ENCODE measurements at regions not wholly inside any gene's neighbourhood (a gene's known extent, or its start where the extent isn't known, plus 50 kb on each side); places are given as distances from the start of the nearest gene placed in this dataset.
"Not testable (repeated sequence)": the region's sequence is repeated elsewhere in the genome, so short reads cannot be mapped to it uniquely, and the experiment has no call there.

- TF ChIP-seq, protein P1, sequence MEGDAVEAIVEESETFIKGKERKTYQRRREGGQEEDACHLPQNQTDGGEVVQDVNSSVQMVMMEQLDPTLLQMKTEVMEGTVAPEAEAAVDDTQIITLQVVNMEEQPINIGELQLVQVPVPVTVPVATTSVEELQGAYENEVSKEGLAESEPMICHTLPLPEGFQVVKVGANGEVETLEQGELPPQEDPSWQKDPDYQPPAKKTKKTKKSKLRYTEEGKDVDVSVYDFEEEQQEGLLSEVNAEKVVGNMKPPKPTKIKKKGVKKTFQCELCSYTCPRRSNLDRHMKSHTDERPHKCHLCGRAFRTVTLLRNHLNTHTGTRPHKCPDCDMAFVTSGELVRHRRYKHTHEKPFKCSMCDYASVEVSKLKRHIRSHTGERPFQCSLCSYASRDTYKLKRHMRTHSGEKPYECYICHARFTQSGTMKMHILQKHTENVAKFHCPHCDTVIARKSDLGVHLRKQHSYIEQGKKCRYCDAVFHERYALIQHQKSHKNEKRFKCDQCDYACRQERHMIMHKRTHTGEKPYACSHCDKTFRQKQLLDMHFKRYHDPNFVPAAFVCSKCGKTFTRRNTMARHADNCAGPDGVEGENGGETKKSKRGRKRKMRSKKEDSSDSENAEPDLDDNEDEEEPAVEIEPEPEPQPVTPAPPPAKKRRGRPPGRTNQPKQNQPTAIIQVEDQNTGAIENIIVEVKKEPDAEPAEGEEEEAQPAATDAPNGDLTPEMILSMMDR (conservative IDR thresholded peaks at IDR 0.05; ENCODE audit: low read depth, low read length), result no peak
Measured at GRCh38 chr11:28913883-28914282, 805.7 kb downstream of the METTL15 start.

GRCh38 chr11:28911829-28912228, 803.6 kb downstream of the METTL15 start:
- DNase-seq (ENCODE audit: low read depth), result no peak
- no peak overlapping the region for H3K4me3 ChIP-seq (ENCODE audit: low read length)
- TF ChIP-seq, protein P1 (conservative IDR thresholded peaks at IDR 0.05; ENCODE audit: low read depth, low read length), result no peak

More at GRCh38 chr11:28913883-28914282, 805.7 kb downstream of the METTL15 start:
- no peak overlapping the region for H3K4me3 ChIP-seq (ENCODE audit: low read length)
- DNase-seq (ENCODE audit: low read depth), result no peak

- no peak for DNase-seq (ENCODE audit: low read depth)
- H3K4me3 ChIP-seq (ENCODE audit: low read length), result no peak overlapping the region
- TF ChIP-seq, protein P1 (conservative IDR thresholded peaks at IDR 0.05; ENCODE audit: low read depth, low read length), result no peak
Measured at GRCh38 chr11:28910926-28911325, 802.7 kb downstream of the METTL15 start.

DNA sequence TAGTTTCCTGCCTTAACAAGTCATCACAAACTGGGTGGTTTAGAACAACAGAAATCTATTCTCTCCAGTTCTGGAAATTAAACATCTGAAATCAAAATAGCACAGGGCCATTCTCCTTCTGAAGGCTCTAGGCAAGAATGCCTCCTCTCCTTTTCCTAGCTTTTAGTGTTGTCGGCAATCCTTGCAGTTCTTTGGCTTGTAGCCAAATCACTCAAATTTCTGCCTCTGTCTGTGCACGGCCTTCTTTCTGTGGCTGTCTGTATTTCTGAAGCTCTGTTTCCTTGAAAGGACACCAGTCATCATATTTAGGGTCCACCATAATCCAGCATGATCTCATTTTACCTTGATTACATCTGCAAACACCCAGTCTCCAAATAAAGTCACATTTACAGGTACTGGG, 795.5 kb downstream of the METTL15 start:
- no peak overlapping the region for H3K4me3 ChIP-seq (ENCODE audit: low read length)
- DNase-seq (ENCODE audit: low read depth), result peak; percentile 3
- TF ChIP-seq, protein P1 (conservative IDR thresholded peaks at IDR 0.05; ENCODE audit: low read depth, low read length), result no peak

- no peak for DNase-seq (ENCODE audit: low read depth)
- TF ChIP-seq, protein P1 (conservative IDR thresholded peaks at IDR 0.05; ENCODE audit: low read depth, low read length), result no peak
Measured at GRCh38 chr11:28900427-28900826, 792.2 kb downstream of the METTL15 start.

GRCh38 chr11:28899706-28900105, 791.5 kb downstream of the METTL15 start:
- H3K4me3 ChIP-seq (ENCODE audit: low read length), result no peak overlapping the region
- TF ChIP-seq, protein P1 (conservative IDR thresholded peaks at IDR 0.05; ENCODE audit: low read depth, low read length), result no peak
- DNase-seq (ENCODE audit: low read depth), result no peak

More at GRCh38 chr11:28900427-28900826, 792.2 kb downstream of the METTL15 start:
- H3K4me3 ChIP-seq (ENCODE audit: low read length), result no peak overlapping the region

DNA sequence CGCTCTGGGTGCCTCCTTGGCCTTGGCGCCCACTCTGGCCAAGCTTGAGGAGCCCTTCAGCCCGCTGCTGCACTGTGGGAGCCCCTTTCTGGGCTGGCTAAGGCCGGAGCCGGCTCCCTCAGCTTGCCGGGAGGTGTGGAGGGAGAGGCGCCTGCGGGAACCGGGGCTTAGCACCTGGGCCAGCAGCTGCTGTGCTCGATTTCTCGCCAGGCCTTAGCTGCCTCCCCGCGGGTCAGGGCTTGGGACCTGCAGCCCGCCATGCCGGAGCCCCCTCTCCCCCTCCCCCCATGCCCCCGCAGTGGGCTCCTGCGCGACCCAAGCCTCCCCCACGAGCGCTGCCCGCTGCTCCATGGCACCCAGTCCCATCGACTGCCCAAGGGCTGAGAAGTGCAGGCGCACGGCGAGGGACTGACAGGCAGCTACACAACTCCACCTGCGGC, 782.4 kb downstream of the METTL15 start:
- DNase-seq (ENCODE audit: low read depth); H3K4me3 ChIP-seq (ENCODE audit: low read length): not testable (repeated sequence)

GRCh38 chr11:28887681-28888080, 779.5 kb downstream of the METTL15 start:
- DNase-seq (ENCODE audit: low read depth), result no peak
- no peak overlapping the region for H3K4me3 ChIP-seq (ENCODE audit: low read length)
- TF ChIP-seq, protein P1 (conservative IDR thresholded peaks at IDR 0.05; ENCODE audit: low read depth, low read length), result no peak
